HG03139 (cell line): ENCODE measurements at regions not wholly inside any gene's neighbourhood (a gene's known extent, or its start where the extent isn't known, plus 50 kb on each side); places are given as distances from the start of the nearest gene placed in this dataset.

ENCODE experiments used
- ATAC-seq: cut with Tn5 transposase; IDR thresholded peaks from one replicate; pipeline ENCODE4 v1.9.1; 2021; ENCODE audit not compliant: unreplicated experiment

DNA sequence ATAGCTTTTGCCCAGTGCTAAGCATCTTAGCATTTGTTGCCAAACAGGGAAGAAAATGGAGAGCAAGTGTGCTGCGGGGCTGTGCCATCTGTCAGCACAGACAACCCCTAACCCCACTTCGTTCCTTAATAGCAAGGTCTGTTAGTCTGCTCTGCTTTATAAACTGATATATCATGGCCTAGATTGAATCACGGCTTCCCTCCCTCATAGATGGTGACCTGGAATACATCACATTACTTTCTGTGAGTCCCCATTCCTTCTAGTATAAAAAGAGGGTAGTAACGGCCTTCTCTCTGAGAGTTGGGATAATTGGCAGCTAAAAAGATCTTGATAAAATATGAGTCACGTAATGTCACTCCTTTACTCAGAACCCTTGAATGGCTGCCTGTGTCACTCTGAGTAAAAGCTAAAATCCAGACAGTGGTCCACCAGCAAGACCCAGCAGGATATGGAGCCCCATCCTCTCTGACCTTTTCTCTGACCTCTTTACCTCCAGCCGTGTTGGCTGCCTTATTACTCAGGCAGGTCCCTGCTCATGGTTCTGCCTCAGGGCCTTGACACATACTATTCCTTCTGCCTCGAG lies 151.7 kb downstream of the DLEU7 start:
- ATAC-seq = no peak

DNA sequence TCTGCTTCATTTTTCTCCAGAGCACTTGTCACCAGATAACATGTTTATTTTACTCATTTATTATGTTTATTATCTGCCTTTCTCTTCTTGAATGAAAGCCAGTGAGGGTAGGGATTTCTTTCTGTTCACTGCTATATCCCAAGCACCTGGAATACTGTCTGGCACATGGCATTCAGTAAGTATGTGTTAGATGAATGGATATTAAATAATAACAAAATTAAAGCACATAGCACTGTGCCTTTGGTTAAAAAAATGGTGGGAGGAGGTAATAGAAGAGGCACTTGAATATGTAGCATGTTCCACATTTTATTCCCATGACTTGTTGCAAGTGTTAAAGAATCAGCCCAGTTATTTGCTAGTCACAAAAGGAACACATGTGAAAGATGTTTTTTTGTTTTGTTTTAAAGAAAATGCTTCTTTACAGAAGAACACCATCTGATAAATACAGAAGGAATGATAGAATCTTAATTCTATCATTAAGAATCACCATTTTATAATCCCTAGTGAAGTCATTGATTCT lies 151.0 kb downstream of the DLEU7 start:
- ATAC-seq = no peak

DNA sequence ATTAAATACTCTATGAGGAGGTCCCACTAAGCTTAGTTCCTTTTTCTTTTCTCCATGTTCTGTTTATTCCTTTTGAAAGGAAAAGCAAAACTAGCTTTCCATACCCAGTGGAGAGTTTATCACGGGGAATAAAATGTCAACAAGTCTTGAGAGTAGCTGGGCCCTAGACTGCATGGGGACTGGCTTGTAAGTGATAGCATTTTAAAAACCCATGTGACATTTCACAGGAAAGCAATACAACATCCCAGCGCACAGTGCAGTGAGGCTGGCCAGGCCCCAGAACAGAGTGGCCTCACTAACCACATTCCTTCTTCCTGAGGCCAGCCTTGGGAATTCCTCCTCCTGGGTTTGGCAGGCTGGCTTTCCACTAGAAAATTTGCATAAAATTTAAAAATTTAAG lies 149.8 kb downstream of the DLEU7 start:
- no peak for ATAC-seq

DNA sequence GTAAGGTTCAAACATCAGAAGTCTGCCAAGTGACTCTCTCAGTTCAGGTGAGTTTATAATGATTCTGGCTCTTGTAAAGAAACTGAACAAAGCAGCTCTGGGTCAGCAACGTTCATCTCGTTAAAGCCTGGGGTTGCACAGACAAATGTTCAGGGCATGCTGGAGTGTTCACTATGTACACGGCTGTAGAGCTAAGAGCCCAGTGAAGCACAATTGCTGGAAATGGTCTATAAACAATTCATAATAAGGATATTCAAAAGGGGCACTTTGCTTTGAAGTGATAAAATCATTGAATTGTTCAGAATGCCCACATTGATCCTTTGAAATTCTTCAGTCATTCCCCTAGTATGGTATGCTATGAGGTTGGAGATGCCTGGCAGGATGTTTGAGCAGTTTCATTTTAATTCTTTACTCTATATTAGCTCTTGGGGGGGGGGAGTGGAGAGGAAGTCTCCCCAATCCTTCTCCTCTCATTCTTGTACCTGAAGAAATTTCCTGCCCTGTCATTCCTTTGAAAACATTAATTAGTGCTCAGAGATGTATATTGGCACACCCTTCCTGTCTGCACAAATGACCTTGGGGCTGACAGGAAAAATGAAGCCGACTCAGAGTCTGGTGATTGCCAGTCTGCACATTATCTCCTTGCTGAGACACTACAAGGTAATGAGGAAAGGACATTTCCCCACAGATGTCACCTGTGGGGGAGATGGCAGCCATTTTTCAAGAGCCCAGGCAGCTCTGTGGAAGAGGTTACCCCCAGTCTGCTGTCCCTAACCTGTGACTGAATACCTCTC lies 145.5 kb downstream of the DLEU7 start:
- ATAC-seq = no peak

DNA sequence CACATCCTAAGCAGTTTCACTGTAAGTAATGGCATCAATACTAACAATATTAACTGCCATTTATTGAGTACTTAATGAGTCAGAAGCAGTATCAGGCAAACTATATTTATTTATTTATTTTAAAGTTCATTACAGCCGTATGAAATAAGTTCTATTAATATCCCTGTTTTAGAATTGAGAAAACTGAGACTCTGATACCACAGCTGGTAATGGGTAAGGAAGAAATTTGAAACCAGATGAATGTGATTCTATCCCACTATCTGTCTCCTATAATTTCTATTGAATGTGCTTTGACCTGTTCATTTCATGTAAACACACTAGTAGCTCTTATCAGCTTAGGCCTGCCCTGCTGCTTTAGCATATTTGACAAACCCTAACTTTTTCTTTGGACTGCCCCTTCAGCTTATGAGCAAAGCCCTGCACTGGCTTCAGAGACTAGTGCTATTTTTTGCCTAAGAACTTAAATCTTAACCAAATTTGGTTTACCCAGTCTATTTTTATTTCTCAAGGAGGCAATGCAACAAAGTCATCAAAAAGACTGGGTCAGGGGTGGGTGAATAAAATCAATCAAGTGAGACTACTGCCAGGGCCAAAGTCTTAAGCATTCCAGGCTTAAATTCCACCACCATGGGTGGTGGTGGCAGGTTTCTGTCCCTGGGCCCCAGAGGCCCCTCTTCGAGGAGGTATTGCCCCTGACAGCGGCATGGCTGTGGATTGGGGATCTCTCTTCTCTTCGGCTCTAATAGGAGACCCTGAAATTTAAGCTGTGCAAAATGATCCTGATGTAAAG lies 143.4 kb downstream of the DLEU7 start:
- ATAC-seq = no peak

DNA sequence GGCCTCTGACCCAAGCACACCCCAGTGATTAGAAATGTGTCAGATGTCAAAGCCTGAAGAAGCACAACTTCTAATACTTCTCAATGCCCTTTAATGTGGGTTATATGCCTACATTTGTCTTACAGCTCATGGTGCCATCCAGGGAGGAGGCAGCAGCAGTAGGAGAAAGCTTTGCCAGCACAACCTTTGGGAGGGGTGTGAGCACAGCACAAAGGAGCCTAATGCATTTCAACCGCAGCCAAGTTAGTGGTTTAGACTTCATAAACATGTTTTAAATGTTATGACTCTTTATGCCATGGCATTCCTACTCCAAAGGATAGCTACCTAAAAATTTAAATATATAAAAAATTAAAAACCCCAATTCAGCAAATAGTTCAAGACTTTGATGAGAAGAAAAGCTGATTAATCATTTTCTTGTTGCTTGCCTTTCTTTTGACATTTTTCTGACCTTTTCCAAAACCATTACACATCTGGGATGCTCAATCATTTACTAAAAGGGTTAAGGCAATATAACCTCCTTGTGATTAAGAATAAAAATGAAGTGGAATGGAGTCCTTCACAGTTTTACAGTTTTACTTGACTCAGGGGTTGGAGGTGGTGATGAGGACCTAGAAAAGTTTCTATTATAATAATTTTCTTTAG lies 142.7 kb downstream of the DLEU7 start:
- ATAC-seq = no peak

DNA sequence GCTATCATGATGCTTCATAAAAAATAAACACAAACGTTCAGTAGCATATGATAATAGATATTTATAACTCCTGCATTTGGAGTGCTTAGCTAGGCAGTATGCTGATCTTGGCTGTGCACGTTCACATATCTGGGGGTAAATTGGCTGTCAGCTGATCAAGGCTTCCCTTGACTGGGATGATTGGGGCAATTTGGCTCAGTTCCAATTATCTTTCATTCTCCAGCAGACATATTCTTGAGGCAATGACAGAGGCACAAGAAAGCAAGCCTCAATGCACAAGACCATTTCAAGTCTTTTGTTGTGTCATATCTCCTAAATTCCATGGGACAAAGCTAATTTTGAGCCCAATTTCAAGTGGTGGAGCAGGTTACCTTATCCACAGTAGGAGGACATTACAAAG lies 142.0 kb downstream of the DLEU7 start:
- no peak for ATAC-seq

DNA sequence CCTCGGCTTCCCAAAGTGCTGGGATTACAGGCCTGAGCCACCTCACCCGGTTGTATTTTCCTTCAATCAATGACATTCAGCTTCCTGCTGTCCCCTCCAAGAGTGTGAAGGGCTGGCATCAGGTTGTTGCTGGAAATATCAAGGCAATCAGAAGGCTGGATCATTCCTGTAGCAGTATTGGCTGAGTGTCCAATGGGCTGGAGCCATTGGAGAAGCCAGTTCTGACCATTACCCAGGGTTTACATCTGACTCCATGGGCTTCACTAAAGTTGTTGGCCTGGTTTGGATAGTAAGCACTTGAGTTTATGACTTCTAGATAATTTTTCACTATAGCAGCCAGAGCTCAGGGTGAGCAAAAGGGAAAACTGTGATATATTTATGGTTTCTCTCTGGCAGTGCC lies 137.0 kb downstream of the DLEU7 start:
- no peak for ATAC-seq

DNA sequence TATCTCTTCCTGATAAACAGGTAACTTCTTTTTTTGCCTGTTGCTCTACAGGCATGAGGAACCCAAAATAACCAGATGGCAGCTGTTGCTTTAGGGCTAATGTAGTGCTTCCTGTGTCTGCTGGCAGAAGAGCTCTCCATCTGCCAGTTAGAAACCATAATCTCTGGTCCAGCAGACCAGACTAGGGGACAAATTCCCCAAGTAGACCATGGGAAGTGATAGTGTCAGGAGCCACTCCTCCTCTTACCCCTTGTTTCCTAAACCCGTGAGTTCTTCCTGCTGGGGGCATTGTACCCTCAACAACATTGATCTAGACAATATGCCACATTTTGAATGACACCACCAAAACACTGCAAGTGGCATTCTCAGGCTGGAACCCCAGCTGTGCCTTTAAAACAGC lies 135.9 kb downstream of the DLEU7 start:
- ATAC-seq = no peak

DNA sequence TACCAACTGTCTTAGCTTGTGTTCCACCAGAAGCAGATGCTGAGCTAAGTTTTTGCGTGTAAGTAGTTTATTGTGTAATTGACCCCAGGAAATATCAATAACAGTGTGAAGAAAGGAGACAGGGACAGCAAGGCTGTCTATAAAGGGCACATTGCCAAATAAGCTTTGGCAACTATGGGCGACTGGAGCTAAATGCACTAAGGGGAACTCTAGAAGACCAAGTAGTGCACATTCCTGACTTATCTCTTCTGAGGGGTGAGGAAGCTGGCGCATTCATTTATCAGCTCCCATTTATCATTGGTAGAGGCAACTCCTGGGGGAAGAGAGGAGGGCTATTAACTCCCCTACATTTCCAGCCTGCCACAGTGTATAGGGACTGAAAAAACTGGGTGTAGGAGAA lies 135.0 kb downstream of the DLEU7 start:
- no peak for ATAC-seq

DNA sequence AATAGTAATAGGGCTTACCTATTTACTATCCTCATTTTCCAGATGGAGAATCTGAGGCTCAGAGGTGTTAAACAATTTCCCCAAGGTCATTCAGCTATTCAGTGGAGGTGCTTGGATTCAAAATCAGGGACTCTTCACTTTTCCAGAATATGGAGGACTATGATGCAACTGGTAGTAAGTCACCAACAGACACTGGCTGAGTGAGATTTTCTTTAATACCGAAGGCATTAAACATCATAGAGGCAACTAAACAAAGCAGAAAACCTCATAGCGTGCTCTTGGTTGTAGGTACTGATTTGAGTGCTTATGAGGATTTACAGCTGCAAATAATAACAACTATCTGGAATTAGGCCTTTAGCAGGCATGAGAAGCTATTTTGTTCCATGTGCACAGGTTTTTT lies 134.4 kb downstream of the DLEU7 start:
- no peak for ATAC-seq

DNA sequence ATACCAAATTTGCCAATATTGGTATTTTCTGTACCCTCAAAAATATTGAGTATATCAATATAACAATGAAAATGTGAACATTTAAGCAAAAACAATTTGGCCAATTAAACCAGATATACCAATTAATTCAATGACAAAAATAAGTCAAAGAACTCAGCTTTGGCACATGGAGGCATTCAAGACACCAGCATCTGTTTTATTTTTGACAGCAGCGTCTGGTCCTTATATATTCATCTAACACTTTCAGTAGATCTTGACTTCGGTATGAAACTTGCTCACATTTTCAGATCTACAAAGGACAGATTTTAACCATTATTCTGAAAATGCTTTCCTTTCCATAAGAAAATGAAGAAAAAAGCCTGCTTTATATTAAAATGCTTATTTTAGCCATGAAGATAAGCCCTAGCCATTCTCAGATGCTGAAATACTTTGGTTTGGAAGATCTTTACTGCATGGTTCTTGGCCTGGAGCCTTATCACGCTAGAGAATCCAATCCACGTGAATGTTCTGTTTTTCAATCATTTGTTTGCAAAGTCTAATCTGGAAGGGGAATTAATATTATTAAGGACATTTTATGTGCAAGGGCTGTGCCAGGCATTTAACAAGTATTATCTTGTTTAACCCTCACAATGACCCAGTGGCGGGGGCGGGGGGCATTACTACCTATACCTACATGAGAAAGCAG lies 132.2 kb downstream of the DLEU7 start:
- no peak for ATAC-seq

DNA sequence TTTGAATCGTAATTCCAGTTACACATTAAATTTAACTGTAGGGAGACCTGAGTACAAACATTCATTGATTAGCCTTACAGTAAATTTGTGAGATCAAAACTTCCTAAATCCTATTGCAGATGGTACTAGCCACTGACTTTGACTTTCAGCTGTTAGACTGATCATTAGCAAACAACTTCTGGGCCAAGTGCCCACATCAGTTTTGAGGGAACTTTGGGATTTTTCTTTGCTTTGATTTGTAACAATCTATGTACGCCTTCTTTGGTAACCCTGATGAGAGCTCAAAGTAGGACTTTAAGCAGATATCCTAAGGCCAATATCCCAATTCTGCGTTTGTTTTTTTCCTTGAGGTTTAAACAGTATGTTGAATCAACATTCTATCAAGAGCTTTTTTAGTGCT lies 131.5 kb downstream of the DLEU7 start:
- ATAC-seq = no peak

DNA sequence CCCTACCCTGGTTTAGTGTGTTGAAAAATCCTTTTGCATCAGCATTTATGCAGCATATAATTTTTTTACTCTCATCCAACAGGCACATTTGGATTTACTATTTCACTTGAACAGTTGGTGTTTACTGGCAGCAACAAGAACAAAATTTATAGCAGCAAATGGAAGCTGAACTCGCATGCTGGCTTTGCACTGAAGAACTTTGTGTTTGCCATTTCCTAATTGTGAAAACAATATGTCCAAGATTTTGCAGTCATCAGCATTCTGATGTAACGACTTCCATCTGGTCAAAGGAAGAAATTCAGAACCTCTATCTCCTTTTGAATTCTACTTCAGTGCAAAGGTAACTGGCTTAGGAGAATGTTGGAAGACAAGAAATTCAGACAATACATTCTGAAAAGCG lies 131.0 kb downstream of the DLEU7 start:
- ATAC-seq = no peak

DNA sequence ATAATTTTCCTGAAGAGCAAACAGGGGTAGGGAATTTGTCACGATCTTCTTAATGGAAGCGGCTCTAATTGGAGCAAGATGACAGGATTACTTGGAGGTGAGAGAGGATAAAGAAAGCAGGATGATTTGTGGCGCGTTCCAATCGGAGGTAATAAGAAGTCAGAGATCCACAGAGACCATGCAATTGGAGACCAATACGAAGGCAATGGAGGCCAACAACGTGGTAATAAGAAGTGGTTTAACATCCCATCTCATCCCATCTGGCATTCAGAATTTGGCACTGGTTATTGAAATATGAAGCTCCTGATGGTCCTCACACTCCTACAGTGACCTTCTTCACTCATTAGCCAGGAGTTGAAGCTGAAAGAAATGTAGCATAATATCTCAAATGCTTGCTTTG lies 130.6 kb downstream of the DLEU7 start:
- ATAC-seq = no peak

DNA sequence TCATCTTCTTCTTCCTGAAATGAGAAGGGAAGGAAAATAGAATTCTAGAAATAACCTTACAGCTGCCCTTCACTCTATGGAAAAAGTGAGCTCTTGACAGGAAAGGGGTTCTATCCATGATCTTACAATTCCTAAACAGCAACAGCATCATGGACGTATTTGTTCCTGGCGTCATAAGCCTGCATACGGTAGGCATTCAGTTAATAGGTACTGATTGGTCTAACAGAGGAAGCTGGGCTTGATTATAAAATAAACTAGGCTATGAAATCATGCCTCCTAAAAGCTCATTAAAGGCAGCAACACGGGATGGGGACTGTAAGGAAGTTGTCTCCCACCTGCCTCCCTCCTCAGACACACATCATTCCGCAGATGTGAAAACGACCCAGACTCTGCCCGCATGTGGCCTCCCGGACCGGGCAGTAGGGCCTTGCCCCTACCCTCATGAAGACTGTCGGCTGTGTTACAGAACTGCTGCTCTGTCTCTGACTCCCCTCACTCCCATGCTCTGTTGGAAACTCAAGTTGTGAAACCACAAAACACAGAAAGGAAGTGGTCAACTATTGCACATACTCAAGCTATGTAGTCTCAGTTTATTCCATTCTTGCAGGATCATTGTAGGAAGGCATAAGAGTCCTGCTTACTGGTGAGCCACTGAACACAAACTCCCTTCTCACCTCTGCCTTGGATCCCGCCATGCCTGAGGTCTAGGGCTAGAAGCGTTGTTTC lies 129.8 kb downstream of the DLEU7 start:
- peak; percentile 84 for ATAC-seq

DNA sequence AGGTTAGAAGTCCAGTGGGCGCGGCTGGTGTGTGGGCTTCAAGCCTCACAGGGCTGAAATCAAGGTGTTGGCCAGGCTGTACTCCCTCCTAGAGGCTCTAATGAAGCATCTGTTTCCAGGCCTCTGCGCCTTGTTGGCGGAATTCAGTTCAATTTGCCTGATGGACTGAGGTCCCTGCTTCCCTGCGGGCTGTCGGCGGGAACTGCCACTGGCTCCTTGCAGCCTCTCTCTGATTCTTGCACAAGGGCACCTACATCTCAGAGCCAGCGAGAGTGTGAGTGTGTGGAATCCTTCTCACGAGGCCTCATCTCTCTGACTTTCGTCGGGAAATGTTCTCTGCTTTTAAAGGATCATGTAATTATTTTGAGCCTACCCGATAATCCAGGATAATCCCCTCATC lies 128.6 kb downstream of the DLEU7 start:
- no peak for ATAC-seq

DNA sequence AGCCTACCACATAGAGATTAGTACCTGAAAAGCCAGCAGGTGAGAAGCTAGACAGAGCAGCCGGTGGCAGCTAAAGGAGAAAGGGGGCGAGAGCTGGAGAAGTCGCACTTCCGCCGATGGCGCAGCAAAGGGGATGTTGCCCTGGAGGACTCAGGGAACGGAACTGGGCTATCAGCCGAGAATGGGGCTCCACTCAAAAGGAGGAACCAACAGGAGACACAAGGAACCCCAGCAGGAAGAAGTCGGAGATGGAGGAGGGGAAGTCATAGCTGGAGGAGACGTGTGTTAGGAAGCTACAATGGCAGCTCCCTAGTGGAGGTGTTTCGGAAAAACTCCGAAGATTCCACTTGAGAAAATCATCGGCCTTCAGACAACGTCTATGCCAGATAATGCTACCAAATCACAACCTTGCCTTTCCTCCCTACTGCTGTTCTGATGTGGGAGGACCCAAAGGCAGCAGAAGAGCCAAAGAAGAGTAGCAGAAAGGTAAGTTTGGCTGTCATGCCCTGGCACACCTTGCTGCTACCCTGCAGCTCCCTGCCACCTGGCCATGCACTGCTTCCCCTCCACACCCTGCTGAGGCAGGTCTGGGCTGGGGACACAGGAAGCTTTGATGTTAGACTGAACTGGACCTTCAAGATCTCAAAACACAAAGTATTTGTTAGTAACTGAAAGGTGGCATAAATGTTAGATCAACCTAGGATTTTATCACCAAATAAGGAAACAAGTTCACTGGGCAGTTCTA lies 127.9 kb downstream of the DLEU7 start:
- ATAC-seq = no peak

DNA sequence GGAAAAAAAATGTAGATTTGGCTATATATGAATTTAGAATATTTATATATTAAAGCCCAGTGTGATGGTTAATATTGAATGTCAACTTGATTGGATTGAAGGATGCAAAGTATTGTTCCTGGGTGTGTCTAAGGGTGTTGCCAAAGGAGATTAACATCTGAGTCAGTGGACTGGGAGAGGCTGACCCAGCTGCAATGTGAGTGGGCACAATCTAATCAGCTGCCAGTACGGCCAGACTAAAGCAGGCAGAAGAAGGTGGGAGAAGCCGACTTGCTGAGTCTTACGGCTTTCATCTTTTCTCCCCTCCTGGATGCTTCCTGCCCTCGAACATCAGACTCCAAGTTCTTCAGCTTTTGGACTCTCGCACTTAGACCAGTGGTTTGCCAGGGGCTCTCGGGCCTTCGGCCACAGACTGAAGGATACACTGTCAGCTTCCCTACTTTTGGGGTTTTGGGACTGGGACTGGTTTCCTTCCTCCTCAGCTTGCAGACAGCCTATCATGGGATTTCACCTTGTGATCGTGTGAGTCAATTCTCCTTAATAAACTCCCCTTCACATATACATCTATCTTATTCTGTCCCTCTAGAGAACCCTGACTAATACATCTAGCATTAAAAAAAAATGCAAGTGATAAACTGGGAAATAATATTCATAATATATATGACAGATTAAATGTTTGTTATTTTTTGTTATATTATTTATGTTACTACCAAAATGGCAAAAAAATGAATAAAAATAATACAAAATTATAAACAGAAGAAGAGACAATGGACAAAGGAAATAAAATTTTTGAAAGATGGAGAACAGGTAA lies 122.4 kb downstream of the DLEU7 start:
- no peak for ATAC-seq
